Activated T-cell treated with anti-CD3 and anti-CD28 coated beads, Interleukin-2, amount 50 U/mL, for 1 hour (primary cell): ENCODE measurements at regions not wholly inside any gene's neighbourhood (a gene's known extent, or its start where the extent isn't known, plus 50 kb on each side); places are given as distances from the start of the nearest gene placed in this dataset.

Experiments
- DNase-seq: peaks from one replicate; pipeline ENCODE4 v3.0.0-alpha.2; 2020

GRCh38 chr16:60329108-60329507 lies 1595.0 kb upstream of the GOT2 start:
- DNase-seq, result no peak

- DNase-seq, result no peak
Observed at GRCh38 chr16:60328152-60328551, 1594.0 kb upstream of the GOT2 start.

- no peak for DNase-seq
Observed at GRCh38 chr16:60318486-60318885, 1584.4 kb upstream of the GOT2 start.

GRCh38 chr16:60310846-60311445 lies 1576.8 kb upstream of the GOT2 start:
- no peak for DNase-seq

- DNase-seq, result no peak
Observed at GRCh38 chr16:60304720-60305119, 1570.6 kb upstream of the GOT2 start.

GRCh38 chr16:60304066-60304465 lies 1570.0 kb upstream of the GOT2 start:
- DNase-seq, result no peak

GRCh38 chr16:60302676-60303075 lies 1568.6 kb upstream of the GOT2 start:
- no peak for DNase-seq

GRCh38 chr16:60302261-60302660 lies 1568.1 kb upstream of the GOT2 start:
- no peak for DNase-seq

- no peak for DNase-seq
Observed at GRCh38 chr16:60299241-60299776, 1565.2 kb upstream of the GOT2 start.

GRCh38 chr16:60295451-60295850 lies 1561.3 kb upstream of the GOT2 start:
- no peak for DNase-seq

- DNase-seq, result no peak
Observed at GRCh38 chr16:60285794-60286193, 1551.7 kb upstream of the GOT2 start.

GRCh38 chr16:60279061-60279665 lies 1545.0 kb upstream of the GOT2 start:
- DNase-seq, result no peak

GRCh38 chr16:60274431-60275019 lies 1540.4 kb upstream of the GOT2 start:
- no peak for DNase-seq

GRCh38 chr16:60271781-60272180 lies 1537.7 kb upstream of the GOT2 start:
- no peak for DNase-seq

GRCh38 chr16:60271025-60271771 lies 1537.1 kb upstream of the GOT2 start:
- DNase-seq, result no peak

GRCh38 chr16:60261425-60261824 lies 1527.3 kb upstream of the GOT2 start:
- no peak for DNase-seq

GRCh38 chr16:60259956-60260355 lies 1525.8 kb upstream of the GOT2 start:
- DNase-seq, result no peak

GRCh38 chr16:60246086-60246485 lies 1512.0 kb upstream of the GOT2 start:
- no peak for DNase-seq

GRCh38 chr16:60241671-60242070 lies 1507.6 kb upstream of the GOT2 start:
- no peak for DNase-seq

- no peak for DNase-seq
Observed at GRCh38 chr16:60230666-60231065, 1496.5 kb upstream of the GOT2 start.

GRCh38 chr16:60225541-60225940 lies 1491.4 kb upstream of the GOT2 start:
- no peak for DNase-seq

GRCh38 chr16:60217787-60218186 lies 1483.7 kb upstream of the GOT2 start:
- no peak for DNase-seq

- no peak for DNase-seq
Observed at GRCh38 chr16:60214311-60214710, 1480.2 kb upstream of the GOT2 start.

- DNase-seq, result no peak
Observed at GRCh38 chr16:60206516-60206915, 1472.4 kb upstream of the GOT2 start.
